ENCODE measurements at regions not wholly inside any gene's neighbourhood (a gene's known extent, or its start where the extent isn't known, plus 50 kb on each side); places are given as distances from the start of the nearest gene placed in this dataset.

GRCh38 chr17:71741836-71742235, 379.0 kb upstream of the SOX9 start:
- TF ChIP-seq CTCF (IDR thresholded peaks at IDR 0.05), result no peak
- no peak for TF ChIP-seq POLR2A (IDR thresholded peaks at IDR 0.05)

Measured in Peyer's patch (tissue), 4 donors.